Mesenchymal stem cell (in vitro differentiated cells and primary cell): ENCODE measurements at regions not wholly inside any gene's neighbourhood (a gene's known extent, or its start where the extent isn't known, plus 50 kb on each side); places are given as distances from the start of the nearest gene placed in this dataset.

Source experiments
- DNase-seq: peaks from one replicate; pipeline ENCODE4 v3.0.0-alpha.2; 2013
- H2AFZ ChIP-seq: one replicate; pipeline ENCODE4 v1.6.1; 2013; ENCODE audit warnings: low read depth, mild to moderate bottlenecking, control low read depth, inconsistent platforms, low read length, moderate library complexity
- H2AK5ac ChIP-seq: 2 replicates; pipeline ENCODE4 v1.6.1; 2013; ENCODE audit warnings: low read length, moderate library complexity, mild to moderate bottlenecking, inconsistent platforms; ENCODE audit not compliant: severe bottlenecking
- H2BK120ac ChIP-seq: one replicate; pipeline ENCODE4 v1.6.1; 2013; ENCODE audit warnings: low read depth, mild to moderate bottlenecking, inconsistent platforms, low read length, moderate library complexity
- H2BK12ac ChIP-seq, 2 experiments: one replicate each; pipeline ENCODE4 v1.6.1; 2013; ENCODE audit warnings: inconsistent platforms in 2 of 2, low read length in 2 of 2, mild to moderate bottlenecking in 2 of 2, moderate library complexity in 2 of 2, control low read depth in 1 of 2
- H2BK15ac ChIP-seq: one replicate; pipeline ENCODE4 v1.6.1; 2013; ENCODE audit warnings: mild to moderate bottlenecking, low read depth, inconsistent platforms; ENCODE audit not compliant: poor library complexity, severe bottlenecking
- H2BK5ac ChIP-seq: 2 replicates; pipeline ENCODE4 v1.6.1; 2013; ENCODE audit warnings: low read depth, mild to moderate bottlenecking, low read length, control low read depth, inconsistent platforms; ENCODE audit not compliant: poor library complexity, severe bottlenecking
- H3K14ac ChIP-seq, 2 experiments: one replicate each; pipeline ENCODE4 v1.6.1; 2013; ENCODE audit warnings: inconsistent platforms in 2 of 2, low read length in 2 of 2, control low read depth in 1 of 2, mild to moderate bottlenecking in 1 of 2, moderate library complexity in 1 of 2
- H3K18ac ChIP-seq, 2 experiments: one replicate each; pipeline ENCODE4 v1.6.1; 2013; ENCODE audit warnings: inconsistent platforms in 2 of 2, low read length in 2 of 2, control low read depth in 1 of 2, low read depth in 1 of 2, mild to moderate bottlenecking in 1 of 2
- H3K23ac ChIP-seq, 2 experiments: one replicate each; pipeline ENCODE4 v1.6.1; 2013; ENCODE audit warnings: inconsistent platforms in 2 of 2, low read length in 2 of 2, mild to moderate bottlenecking in 2 of 2, moderate library complexity in 2 of 2, control low read depth in 1 of 2
- H3K27ac ChIP-seq: 2 replicates; pipeline ENCODE4 v1.5.1; 2013; ENCODE audit warnings: mild to moderate bottlenecking, moderate library complexity, low read length, control low read depth, inconsistent platforms; ENCODE audit not compliant: poor library complexity, severe bottlenecking
- H3K27me3 ChIP-seq, 2 experiments: 2 replicates each; pipeline versions ENCODE4 v1.6.1 to v1.7.0; 2013; ENCODE audit warnings: low read length in 2 of 2, mild to moderate bottlenecking in 2 of 2, moderate library complexity in 2 of 2, control low read depth in 1 of 2, inconsistent platforms in 1 of 2; ENCODE audit not compliant: control insufficient read depth in 1 of 2, insufficient read depth in 1 of 2
- H3K36me3 ChIP-seq, 2 experiments: 2 replicates each; pipeline versions ENCODE4 v1.6.1 to v1.7.0; 2013; ENCODE audit warnings: low read length in 2 of 2, control low read depth in 1 of 2, inconsistent platforms in 1 of 2, low read depth in 1 of 2, mild to moderate bottlenecking in 1 of 2; ENCODE audit not compliant: insufficient read depth in 2 of 2, control insufficient read depth in 1 of 2
- H3K4ac ChIP-seq, 2 experiments: one replicate each; pipeline ENCODE4 v1.6.1; 2013; ENCODE audit warnings: inconsistent platforms in 2 of 2, low read length in 2 of 2, mild to moderate bottlenecking in 2 of 2, moderate library complexity in 2 of 2, control low read depth in 1 of 2, low read depth in 1 of 2
- H3K4me1 ChIP-seq: 2 replicates; pipeline ENCODE4 v1.6.1; 2013; ENCODE audit warnings: low read depth, low read length, control low read depth; ENCODE audit not compliant: control insufficient read depth, insufficient read depth
- H3K4me2 ChIP-seq: 2 replicates; pipeline ENCODE4 v1.6.1; 2013; ENCODE audit warnings: low read length, mild to moderate bottlenecking, inconsistent platforms; ENCODE audit not compliant: poor library complexity, severe bottlenecking
- H3K4me3 ChIP-seq, 2 experiments: 2 replicates each; pipeline versions ENCODE4 v1.5.1 to v1.7.0; 2013; ENCODE audit warnings: low read length in 2 of 2, mild to moderate bottlenecking in 2 of 2, control low read depth in 1 of 2, low read depth in 1 of 2; ENCODE audit not compliant: insufficient read depth in 1 of 2
- H3K79me1 ChIP-seq: replicated peaks from 2 replicates; pipeline ENCODE4 v1.6.1; 2013; ENCODE audit warnings: mild to moderate bottlenecking, control low read depth, low read length, inconsistent platforms; ENCODE audit not compliant: poor library complexity, severe bottlenecking
- H3K9ac ChIP-seq: 2 replicates; pipeline ENCODE4 v1.7.0; 2013; ENCODE audit warnings: mild to moderate bottlenecking, low read length, moderate library complexity
- H3K9me3 ChIP-seq: 2 replicates; pipeline ENCODE4 v1.7.0; 2013; ENCODE audit warnings: mild to moderate bottlenecking, low read length; ENCODE audit not compliant: control insufficient read depth
- H4K8ac ChIP-seq: one replicate; pipeline ENCODE4 v1.6.1; 2013; ENCODE audit warnings: inconsistent platforms, mild to moderate bottlenecking, low read length, moderate library complexity
- H4K91ac ChIP-seq: one replicate; pipeline ENCODE4 v1.6.1; 2013; ENCODE audit warnings: mild to moderate bottlenecking, low read length, inconsistent platforms
- WGBS: methylation state at CpG from one replicate; pipeline ENCODE4 v1.1.7; 2013; ENCODE audit warnings: mixed read lengths; 5-methylcytosine and 5-hydroxymethylcytosine counted together

DNA sequence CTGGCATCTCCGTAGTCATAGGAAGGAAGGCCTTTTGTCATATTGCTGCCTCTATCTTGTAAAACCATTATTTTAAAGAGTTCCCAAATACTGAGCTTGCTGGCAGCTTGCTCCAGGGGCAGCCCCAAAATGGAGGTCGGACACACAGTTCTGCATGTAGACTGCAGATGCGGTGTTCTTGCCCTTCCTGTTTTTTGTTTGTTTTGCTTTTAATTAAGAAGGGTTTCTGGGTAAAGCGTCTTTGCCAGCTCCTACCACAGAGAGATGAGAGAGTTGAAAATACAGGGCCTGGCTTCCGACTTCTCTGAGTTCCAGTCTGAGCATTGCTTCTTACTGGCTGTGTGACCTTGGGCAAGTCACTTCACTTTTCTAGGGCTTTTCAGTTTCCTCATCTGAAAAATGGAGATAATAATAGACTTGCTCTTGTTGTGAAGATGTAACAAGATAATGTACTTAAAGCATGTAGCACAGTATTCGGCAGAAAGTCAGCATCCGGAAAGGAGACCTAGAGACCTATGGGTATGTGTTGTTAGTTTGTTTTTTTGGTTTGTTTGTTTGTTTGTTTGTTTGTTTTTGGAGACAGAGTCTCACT is 67.8 kb upstream of the GSE1 start:
- Histone ChIP-seq H2BK12ac (no peak overlapping the region), H3K27ac (no peak overlapping the region), H3K27me3 (no peaks in the 10 kb centered on the region), H4K91ac (no peak overlapping the region), H2BK5ac (no peak overlapping the region), H3K4me3 (no peak overlapping the region), H3K14ac (no peak overlapping the region), H3K9ac (no peak overlapping the region), H2BK120ac (no peak overlapping the region), H3K23ac (no peak overlapping the region), H3K9me3 (no peaks in the 10 kb centered on the region), H3K4me2 (no peak overlapping the region), H3K4me1 (peaks cover 14% of the 10 kb centered on the region), H3K18ac (no peak overlapping the region), H3K36me3 (no peaks in the 10 kb centered on the region), H2AFZ (no peak overlapping the region), H4K8ac (no peak overlapping the region), H3K79me1 (peaks cover 6% of the 10 kb centered on the region), H3K4ac (no peak overlapping the region), H2AK5ac (no peak overlapping the region), H2BK15ac (no peak overlapping the region)
- no peak for DNase-seq
- 96% methylated on average over 7 of the region's 7 CpGs for WGBS

DNA sequence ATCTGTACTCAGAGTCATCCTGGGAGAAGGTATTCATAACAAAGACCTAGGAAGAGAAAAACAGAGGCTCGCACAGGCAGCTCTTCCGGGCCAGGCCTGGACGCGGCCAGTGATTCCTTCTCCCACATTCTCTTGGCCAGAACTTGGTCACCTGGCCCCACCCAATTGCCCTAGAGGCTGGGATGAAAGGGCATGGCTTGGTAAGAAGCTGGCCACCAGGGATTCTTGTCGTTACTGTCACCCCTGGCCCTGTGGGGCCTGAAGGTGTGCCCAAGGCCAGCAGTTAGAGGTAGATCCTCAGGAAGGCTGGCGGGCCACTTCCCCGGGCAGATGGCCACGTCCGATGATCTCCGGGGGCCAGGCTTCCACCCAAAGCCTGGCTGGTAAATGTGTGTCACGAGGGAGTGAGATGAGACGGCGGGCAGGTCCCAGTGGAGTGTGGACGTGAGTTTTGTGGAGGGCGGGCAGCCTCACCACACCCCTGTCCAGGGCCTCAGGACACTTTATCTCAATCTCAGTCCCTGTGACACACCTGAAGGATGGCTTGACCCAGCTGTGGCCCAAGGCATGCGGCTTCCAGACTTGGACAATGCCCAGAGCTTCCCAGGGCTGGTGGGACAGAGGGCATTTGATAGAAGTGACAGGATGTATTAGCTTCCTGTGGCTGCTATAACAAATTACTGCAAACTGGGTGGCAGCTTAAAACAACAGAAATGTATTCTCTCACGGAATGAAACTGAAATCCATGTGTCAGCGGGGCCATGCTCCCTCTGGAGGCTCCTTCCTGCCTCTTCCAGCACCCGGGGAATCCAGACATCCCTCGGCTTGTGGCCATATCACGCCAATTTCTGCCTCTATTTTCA is 66.3 kb upstream of the GSE1 start:
- no peak overlapping the region for H3K14ac ChIP-seq
- no peak overlapping the region for H3K9ac ChIP-seq
- H3K9me3 ChIP-seq: no peaks in the 10 kb centered on the region
- H3K4me1 ChIP-seq: peaks cover 14% of the 10 kb centered on the region
- no peak overlapping the region for H2BK120ac ChIP-seq
- no peak overlapping the region for H2BK15ac ChIP-seq
- no peak overlapping the region for H4K8ac ChIP-seq
- no peak overlapping the region for H3K4me3 ChIP-seq
- 93% methylated on average over 17 of the region's 21 CpGs for WGBS
- H3K79me1 ChIP-seq: peaks cover 3% of the 10 kb centered on the region
- no peak overlapping the region for H4K91ac ChIP-seq
- no peak overlapping the region for H3K4me2 ChIP-seq
- H2AFZ ChIP-seq: no peak overlapping the region
- no peak overlapping the region for H3K27ac ChIP-seq
- no peak overlapping the region for H2BK12ac ChIP-seq
- no peak overlapping the region for H2BK5ac ChIP-seq
- DNase-seq: no peak
- H2AK5ac ChIP-seq: no peak overlapping the region
- H3K18ac ChIP-seq: no peak overlapping the region
- H3K27me3 ChIP-seq: no peaks in the 10 kb centered on the region
- H3K23ac ChIP-seq: no peak overlapping the region
- H3K36me3 ChIP-seq: peaks cover 0 to 4% of the 10 kb centered on the region in 2 experiments
- H3K4ac ChIP-seq: no peak overlapping the region

DNA sequence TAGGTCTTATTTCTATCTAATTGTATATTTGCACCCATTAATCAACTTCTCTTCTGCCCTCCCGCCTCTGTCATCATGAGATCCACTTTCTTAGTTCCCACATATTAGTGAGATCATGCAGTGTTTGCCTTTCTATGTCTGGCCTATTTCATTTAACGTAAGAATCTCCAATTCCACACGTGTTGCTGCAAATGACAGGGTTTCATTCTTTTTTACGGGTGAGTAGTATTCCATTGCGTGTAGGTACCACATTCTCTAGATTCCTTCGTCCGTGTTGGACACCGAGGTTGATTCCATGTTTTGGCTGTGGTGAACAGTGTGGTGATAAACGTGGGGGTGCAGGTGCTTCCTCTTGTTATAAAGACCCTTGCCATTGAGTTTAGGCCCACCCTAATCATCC is 64.7 kb upstream of the GSE1 start:
- Histone ChIP-seq H3K27me3 (no peaks in the 10 kb centered on the region), H2BK15ac (no peak overlapping the region), H3K4me3 (no peak overlapping the region), H3K14ac (no peak overlapping the region), H4K91ac (no peak overlapping the region), H2AK5ac (no peak overlapping the region), H2BK120ac (no peak overlapping the region), H3K4me1 (peaks cover 8% of the 10 kb centered on the region), H3K18ac (no peak overlapping the region), H3K36me3 (peaks cover 0 to 4% of the 10 kb centered on the region in 2 experiments), H2BK5ac (no peak overlapping the region), H3K4me2 (no peak overlapping the region), H2BK12ac (no peak overlapping the region), H3K9me3 (no peaks in the 10 kb centered on the region), H3K9ac (no peak overlapping the region), H4K8ac (no peak overlapping the region), H3K79me1 (peaks cover 1% of the 10 kb centered on the region), H3K4ac (no peak overlapping the region), H3K23ac (no peak overlapping the region), H2AFZ (no peak overlapping the region), H3K27ac (no peak overlapping the region)
- DNase-seq: no peak
- WGBS: 95% methylated on average over 8 of the region's 9 CpGs

DNA sequence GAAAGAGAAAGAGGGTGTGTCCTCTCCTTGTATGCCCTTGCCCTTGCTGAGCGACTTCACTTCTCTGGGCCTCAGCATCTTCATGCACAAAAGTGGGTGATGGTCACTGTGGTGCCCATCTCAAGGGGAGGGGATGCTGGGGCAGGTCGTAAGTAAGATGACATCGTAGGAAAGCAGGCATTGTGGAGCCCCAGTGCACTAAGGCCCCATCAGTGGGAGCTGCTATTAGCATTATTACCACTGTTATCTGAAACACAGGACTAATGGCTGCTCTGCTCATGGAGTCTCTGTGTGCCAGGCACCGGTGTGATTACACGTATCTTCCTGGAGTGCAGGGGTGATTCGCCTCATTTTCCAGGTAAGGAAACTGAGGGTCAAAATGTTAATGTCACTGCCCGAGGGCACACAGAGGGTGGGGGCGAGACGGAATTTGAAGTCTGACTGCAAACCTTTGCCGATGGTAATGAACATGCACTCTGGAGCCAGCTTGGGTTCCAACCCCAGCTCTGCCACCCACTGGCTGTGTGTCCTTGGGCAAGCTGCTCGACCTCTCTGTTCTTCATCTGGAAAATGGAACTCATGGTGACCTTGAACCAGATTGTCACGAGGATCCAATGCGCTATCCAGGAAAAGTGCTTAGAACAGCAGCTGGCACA is 63.2 kb upstream of the GSE1 start:
- Histone ChIP-seq H3K9ac (no peak overlapping the region), H3K36me3 (peaks cover 0 to 4% of the 10 kb centered on the region in 2 experiments), H2BK5ac (no peak overlapping the region), H3K9me3 (no peaks in the 10 kb centered on the region), H2AFZ (no peak overlapping the region), H2BK120ac (no peak overlapping the region), H3K27ac (no peak overlapping the region), H2BK15ac (no peak overlapping the region), H2BK12ac (no peak overlapping the region), H3K27me3 (no peaks in the 10 kb centered on the region), H4K91ac (no peak overlapping the region), H3K79me1 (peaks cover 3% of the 10 kb centered on the region), H2AK5ac (no peak overlapping the region), H3K4me3 (no peak overlapping the region), H3K4me1 (peaks cover 11% of the 10 kb centered on the region), H3K4me2 (no peak overlapping the region), H3K14ac (no peak overlapping the region), H4K8ac (no peak overlapping the region), H3K23ac (no peak overlapping the region), H3K18ac (no peak overlapping the region), H3K4ac (no peak overlapping the region)
- WGBS: 84% methylated on average over 13 of the region's 13 CpGs
- no peak for DNase-seq
